Esophagus muscularis mucosa (tissue), 4 donors: ENCODE measurements at regions not wholly inside any gene's neighbourhood (a gene's known extent, or its start where the extent isn't known, plus 50 kb on each side); places are given as distances from the start of the nearest gene placed in this dataset.

ENCODE experiments used
- DNase-seq: peaks from one replicate; pipeline ENCODE4 v3.0.0-alpha.2; 2017; ENCODE audit errors: extremely low spot score
- H3K27ac ChIP-seq, 4 donors: fragments of 200-600 bp; sonication (generic); replicated peaks in 1 of 4; 1 replicate in 3 of 4; 2 replicates in 1 of 4; pipeline ENCODE4 v1.5.1; 2016 to 2019; ENCODE audit warnings: mild to moderate bottlenecking in 1 of 4
- H3K27me3 ChIP-seq, 4 donors: fragments of 200-600 bp; sonication (generic); one replicate each; pipeline versions ENCODE4 v1.5.1 to v1.6.0; 2016 to 2019
- H3K36me3 ChIP-seq, 4 donors: fragments of 200-600 bp; sonication (generic); one replicate each; pipeline ENCODE4 v1.5.1; 2016 to 2019
- H3K4me1 ChIP-seq, 4 donors: fragments of 200-600 bp; sonication (generic); one replicate each; pipeline ENCODE4 v1.5.1; 2016 to 2019
- H3K4me3 ChIP-seq, 4 donors: fragments of 200-600 bp; sonication (generic); 1 replicate in 2 of 4; 2 replicates in 2 of 4; pipeline ENCODE4 v1.5.1; 2016 to 2019; ENCODE audit warnings: mild to moderate bottlenecking in 4 of 4, moderate library complexity in 1 of 4
- H3K9me3 ChIP-seq, 4 donors: fragments of 200-600 bp; sonication (generic); 1 replicate in 3 of 4; 2 replicates in 1 of 4; pipeline ENCODE4 v1.5.1; 2016 to 2019
- CTCF ChIP-seq, 3 experiments: fragments of 200-600 bp in 2 of 3; fragments of 450-650 bp in 1 of 3; sonication (generic) in 2 of 3; IDR thresholded peaks; one replicate each; pipeline ENCODE4 v1.5.1; 2017 to 2019; ENCODE audit warnings: antibody characterized with exemption in 3 of 3, mild to moderate bottlenecking in 2 of 3, moderate library complexity in 1 of 3
- EP300 ChIP-seq: sonication (generic); formaldehyde crosslinking; IDR thresholded peaks from one replicate; pipeline ENCODE4 v1.6.1; 2017; ENCODE audit warnings: antibody characterized with exemption
- POLR2A ChIP-seq: fragments of 450-650 bp; IDR thresholded peaks from one replicate; pipeline ENCODE4 v1.6.1; 2017; ENCODE audit warnings: antibody characterized with exemption, moderate library complexity, mild to moderate bottlenecking, low read depth
- POLR2AphosphoS5 ChIP-seq, 2 donors: sonication (generic); formaldehyde crosslinking; IDR thresholded peaks; one replicate each; pipeline ENCODE4 v1.6.1; 2017; ENCODE audit warnings: antibody characterized with exemption in 2 of 2
- WGBS: methylation state at CpG from one replicate; pipeline ENCODE4 v1.1.5; 2018; 5-methylcytosine and 5-hydroxymethylcytosine counted together
- intact Hi-C: fragments of 100-400 bp; cut with DNase I; formaldehyde crosslinking; loops from one replicate; pipeline ENCODE4 v1.15.1; 2023

- H3K27ac ChIP-seq, result no peak overlapping the region
- WGBS, result 88% methylated on average over 3 of the region's 3 CpGs
- no peaks in the 10 kb centered on the region for H3K4me1 ChIP-seq
- intact Hi-C loops, result no loop called here
- H3K27me3 ChIP-seq, result peaks cover 0 to 29% (median 0%) of the 10 kb centered on the region in 4 donors
- no peaks in the 10 kb centered on the region for H3K9me3 ChIP-seq
- no peak overlapping the region for H3K4me3 ChIP-seq
- H3K36me3 ChIP-seq, result no peaks in the 10 kb centered on the region
- TF ChIP-seq POLR2AphosphoS5 (IDR thresholded peaks at IDR 0.05) (no peak), CTCF (IDR thresholded peaks at IDR 0.05) (no peak), EP300 (no peak), POLR2A (no peak)
- DNase-seq, result peak; percentile 89
Measured at GRCh38 chr17:34091975-34092374, 163.1 kb upstream of the CCL2 start.

GRCh38 chr17:34095106-34095505 lies 160.0 kb upstream of the CCL2 start:
- DNase-seq, result peak; percentile 72
- intact Hi-C loops, result no loop called here
- no peaks in the 10 kb centered on the region for H3K36me3 ChIP-seq
- peaks cover 0 to 30% (median 0%) of the 10 kb centered on the region in 4 donors for H3K27me3 ChIP-seq
- TF ChIP-seq POLR2A, result no peak
- no peak for TF ChIP-seq CTCF (IDR thresholded peaks at IDR 0.05)
- no peak for TF ChIP-seq POLR2AphosphoS5 (IDR thresholded peaks at IDR 0.05)
- no peak for TF ChIP-seq EP300
- no peaks in the 10 kb centered on the region for H3K9me3 ChIP-seq
- no peak overlapping the region for H3K4me3 ChIP-seq
- no peaks in the 10 kb centered on the region for H3K4me1 ChIP-seq
- H3K27ac ChIP-seq, result no peak overlapping the region
- 43% methylated on average over 1 of the region's 1 CpG for WGBS

GRCh38 chr17:34098699-34099098 lies 156.4 kb upstream of the CCL2 start:
- DNase-seq, result peak; percentile 34
- Histone ChIP-seq H3K36me3 (no peaks in the 10 kb centered on the region), H3K27ac (no peak overlapping the region), H3K9me3 (no peaks in the 10 kb centered on the region), H3K4me3 (no peak overlapping the region), H3K4me1 (no peaks in the 10 kb centered on the region), H3K27me3 (peaks cover 0 to 12% (median 0%) of the 10 kb centered on the region in 4 donors)
- TF ChIP-seq POLR2AphosphoS5 (IDR thresholded peaks at IDR 0.05) (no peak), POLR2A (no peak), CTCF (IDR thresholded peaks at IDR 0.05) (no peak), EP300 (no peak)
- intact Hi-C loops, result no loop called here
- WGBS, result 76% methylated on average over 5 of the region's 5 CpGs

GRCh38 chr17:34099859-34100515 lies 155.1 kb upstream of the CCL2 start:
- intact Hi-C loops, result no loop called here

More at GRCh38 chr17:34099859-34100515, 155.1 kb upstream of the CCL2 start:
- WGBS, result 63% methylated on average over 8 of the region's 8 CpGs
- peaks cover 0 to 8% (median 0%) of the 10 kb centered on the region in 4 donors for H3K27me3 ChIP-seq
- no peaks in the 10 kb centered on the region for H3K9me3 ChIP-seq
- no peak overlapping the region for H3K27ac ChIP-seq
- TF ChIP-seq POLR2A (no peak), EP300 (no peak), POLR2AphosphoS5 (IDR thresholded peaks at IDR 0.05) (no peak), CTCF (IDR thresholded peaks at IDR 0.05) (no peak)
- no peak overlapping the region for H3K4me3 ChIP-seq
- no peaks in the 10 kb centered on the region for H3K36me3 ChIP-seq
- DNase-seq, result peak; percentile 31
- no peaks in the 10 kb centered on the region for H3K4me1 ChIP-seq
